Activated T-helper 1 cell treated with anti-CD3 and anti-CD28 coated beads, Interleukin-2, amount 50 U/mL, for 16 hours (primary cell): ENCODE measurements at regions not wholly inside any gene's neighbourhood (a gene's known extent, or its start where the extent isn't known, plus 50 kb on each side); places are given as distances from the start of the nearest gene placed in this dataset.

Experiments used
- DNase-seq, 2 donors: peaks; one replicate each; pipeline ENCODE4 v3.0.0-alpha.2; 2020; ENCODE audit warnings: low read depth in 1 of 2, low spot score in 1 of 2

- no peak for DNase-seq
Measured at GRCh38 chr13:73242515-73243015, 183.8 kb downstream of the KLF5 start.

GRCh38 chr13:73240193-73240592, 181.4 kb downstream of the KLF5 start:
- no peak for DNase-seq

DNA sequence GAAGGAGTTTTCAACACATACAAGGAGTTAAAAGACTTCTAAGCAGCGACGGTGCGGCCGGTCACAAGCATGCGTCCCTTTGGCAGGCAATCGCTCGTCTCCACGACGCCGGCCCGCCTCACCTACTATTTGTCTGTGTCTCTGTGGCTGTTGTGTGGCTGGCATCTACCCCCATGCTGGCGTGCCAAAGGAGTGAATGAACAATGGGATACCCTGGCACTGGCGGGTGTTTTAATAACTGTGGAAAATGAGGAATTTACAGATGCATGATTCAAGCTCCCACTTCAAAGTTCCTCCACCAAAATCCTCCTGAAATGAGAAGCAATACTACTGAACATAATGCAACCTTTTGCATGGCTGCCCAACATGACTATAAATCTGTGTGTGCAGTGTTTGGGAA, 176.6 kb downstream of the KLF5 start:
- no peak for DNase-seq

DNA sequence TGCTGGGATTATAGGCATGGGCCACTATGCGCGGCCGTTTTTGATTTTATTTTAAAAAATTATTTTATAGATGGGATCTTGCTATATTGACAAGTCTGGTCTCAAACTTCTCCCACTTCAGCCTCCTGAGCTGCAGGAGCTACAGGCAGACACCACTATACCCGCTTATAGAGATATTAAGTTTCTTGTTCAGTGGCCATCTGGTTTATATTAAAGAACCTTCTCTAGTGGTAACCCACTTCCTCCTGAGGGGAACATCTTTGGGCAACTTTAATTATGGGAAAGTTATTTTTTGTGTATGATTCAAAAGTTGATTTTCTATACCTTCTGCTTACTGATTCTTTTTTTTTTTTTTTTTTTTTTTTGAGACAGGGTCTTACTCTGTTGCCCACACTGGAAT, 172.7 kb downstream of the KLF5 start:
- no peak for DNase-seq

DNA sequence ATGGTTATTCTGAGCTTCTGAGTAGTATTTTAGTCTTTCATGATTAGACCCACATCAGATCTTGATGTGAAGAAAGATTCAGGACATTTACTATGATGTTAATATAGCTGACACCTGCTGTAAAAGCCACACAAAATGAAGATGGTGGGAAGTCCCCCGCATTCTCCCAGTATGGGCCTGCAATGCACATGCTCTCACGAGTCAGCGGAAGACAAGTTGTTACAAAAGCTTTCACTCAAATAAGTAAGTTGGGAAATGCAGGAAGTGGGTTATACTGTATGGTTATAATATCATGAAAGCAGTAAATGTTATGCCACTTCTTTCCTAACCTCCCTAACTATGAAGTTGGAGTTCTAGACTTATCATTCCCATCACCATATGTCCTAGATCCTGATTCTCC, 171.9 kb downstream of the KLF5 start:
- no peak for DNase-seq

- DNase-seq = no peak
Measured at GRCh38 chr13:73228546-73228945, 169.7 kb downstream of the KLF5 start.

DNA sequence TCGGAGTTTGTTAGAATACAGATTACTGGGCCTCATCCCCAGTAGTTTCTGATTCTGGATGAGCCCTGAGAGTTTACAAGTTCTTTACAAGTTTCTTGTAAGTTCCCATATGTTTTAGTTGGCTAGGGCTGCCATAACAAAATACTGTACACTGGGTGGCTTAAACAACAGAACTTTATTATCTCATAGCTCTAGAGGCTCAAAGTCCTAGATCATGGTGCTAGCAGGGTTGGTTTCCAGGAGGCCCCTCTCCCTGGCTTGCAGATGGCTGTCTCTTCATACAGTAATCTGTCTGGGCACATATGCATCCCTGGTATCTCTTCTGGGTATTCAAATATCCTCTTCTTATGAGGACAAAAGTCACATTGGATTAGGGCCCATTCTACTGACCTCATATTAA, 167.2 kb downstream of the KLF5 start:
- no peak for DNase-seq

DNA sequence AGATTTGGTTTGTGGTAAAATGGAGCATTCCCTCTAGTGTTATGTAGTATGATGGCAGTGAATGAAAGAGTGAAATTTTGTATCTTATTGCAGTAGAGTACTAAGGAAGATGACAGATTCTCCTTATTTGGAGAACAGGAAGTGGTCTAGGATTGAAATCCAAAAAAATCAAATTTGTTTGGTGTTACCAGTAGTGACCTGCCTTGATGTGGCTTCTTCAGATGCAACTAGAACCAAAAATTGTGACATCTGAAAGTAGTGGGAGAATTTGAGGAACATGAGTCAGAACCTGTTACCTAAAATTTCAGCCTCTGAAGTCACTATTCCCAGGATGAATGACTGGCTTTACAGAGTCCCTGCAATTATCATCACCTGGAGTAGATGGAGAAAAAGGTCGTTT, 165.9 kb downstream of the KLF5 start:
- DNase-seq = no peak

DNA sequence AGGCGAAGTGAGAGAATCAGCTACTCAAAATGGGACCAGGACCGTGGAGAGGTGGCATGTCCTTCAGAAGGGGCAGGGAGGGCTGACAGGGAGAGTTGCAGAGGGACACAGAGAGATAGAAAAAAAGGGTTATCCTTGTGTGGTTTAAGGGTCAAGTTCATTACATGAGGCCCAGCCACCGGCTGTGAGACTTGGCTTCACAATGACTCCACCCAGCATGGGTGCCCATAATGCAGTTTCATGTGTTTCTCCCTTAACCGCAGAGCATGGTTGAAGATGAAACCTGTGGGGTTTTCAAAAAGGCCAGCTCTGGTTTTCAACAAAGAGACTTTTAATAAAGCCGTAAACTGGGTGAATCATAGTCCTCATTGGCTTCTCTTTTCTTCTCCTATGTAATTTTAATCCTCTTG, 164.6 kb downstream of the KLF5 start:
- DNase-seq = no peak

- DNase-seq = no peak
Measured at GRCh38 chr13:73222627-73223305, 164.0 kb downstream of the KLF5 start.

- DNase-seq = no peak
Measured at GRCh38 chr13:73220966-73221720, 162.3 kb downstream of the KLF5 start.

GRCh38 chr13:73218181-73218580, 159.4 kb downstream of the KLF5 start:
- no peak for DNase-seq

DNA sequence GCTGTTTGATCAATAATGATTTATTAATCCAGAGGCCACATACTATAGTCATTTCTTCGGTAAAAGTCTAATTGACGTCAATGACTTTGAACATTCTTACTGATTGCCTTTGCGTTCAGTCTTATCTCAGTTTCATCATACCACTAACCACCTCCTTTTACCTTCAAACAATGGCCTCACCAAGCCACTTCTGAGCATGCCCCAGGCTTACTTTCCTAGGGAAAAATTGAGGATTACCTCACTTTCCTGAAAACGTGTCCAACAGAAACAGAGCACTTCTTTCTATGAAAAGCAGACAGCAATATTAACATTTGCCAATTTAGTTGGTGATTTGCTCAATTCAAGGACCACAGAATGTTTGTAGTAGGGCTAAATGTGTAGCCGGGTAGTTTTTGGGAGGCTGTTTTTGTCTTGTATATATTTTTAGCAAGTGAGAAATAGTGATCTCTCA, 157.6 kb downstream of the KLF5 start:
- DNase-seq = no peak

- no peak for DNase-seq
Measured at GRCh38 chr13:73215823-73216222, 157.0 kb downstream of the KLF5 start.

DNA sequence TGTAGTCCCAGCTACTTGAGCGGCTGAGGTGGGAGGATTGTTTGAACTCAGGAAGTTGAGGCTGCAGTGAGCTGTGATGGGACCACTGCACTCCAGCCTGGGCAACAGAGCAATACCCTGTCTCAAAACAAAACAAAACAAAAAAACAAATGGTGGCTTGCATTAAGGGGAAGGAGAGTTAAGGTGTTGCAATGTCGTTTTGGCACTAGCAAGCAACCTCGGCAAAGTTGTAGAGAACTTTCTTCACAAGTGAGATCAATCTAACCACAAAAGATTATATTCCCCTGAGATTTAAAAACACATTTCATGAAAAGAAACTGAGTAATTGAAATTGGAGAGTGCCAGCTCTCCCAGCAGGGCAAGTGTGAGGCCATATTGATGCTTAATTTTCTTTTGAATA, 153.7 kb downstream of the KLF5 start:
- no peak for DNase-seq

- DNase-seq = no peak
Measured at GRCh38 chr13:73210218-73210883, 151.5 kb downstream of the KLF5 start.

GRCh38 chr13:73204952-73205351, 146.1 kb downstream of the KLF5 start:
- no peak for DNase-seq

- DNase-seq = no peak
Measured at GRCh38 chr13:73201626-73202025, 142.8 kb downstream of the KLF5 start.

- DNase-seq = no peak
Measured at GRCh38 chr13:73198991-73199411, 140.2 kb downstream of the KLF5 start.

GRCh38 chr13:73195091-73195490, 136.3 kb downstream of the KLF5 start:
- no peak for DNase-seq

DNA sequence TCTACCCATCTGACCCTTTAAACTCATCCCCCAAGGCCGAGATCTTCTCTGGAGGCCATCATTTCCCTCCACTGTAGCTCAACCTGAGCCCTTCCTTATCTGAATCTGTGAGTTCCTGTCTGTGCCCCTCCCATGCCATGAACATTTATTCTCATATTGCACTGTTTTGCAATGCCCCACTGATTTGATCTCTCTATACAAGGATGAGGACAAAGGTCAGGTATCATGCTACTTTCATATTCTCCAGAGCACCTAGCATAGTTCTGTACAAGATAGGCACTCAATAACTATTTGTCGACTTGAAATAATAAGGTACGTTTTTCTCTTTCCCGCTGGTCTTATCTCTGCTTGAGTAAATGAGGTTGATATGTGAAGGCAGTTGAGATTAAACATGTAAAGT, 135.5 kb downstream of the KLF5 start:
- no peak for DNase-seq

DNA sequence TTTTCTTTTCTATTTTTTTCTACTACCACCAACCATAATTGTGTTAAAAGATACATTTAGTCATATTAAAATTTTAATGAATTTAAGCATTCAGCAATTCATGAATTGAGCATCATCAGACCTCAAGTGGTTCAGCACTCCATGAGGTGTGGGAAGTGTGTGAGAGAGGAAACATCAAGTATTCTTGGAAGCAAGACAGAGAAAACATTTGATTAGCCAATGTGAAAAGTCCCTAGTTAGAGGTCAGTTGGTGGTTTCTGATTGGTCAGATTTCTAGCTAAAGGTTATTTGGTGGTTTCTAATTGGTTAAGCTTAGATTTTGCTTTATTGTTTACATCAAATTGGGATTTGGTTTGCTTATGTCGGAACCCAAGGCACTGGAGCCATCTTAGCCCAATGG, 134.7 kb downstream of the KLF5 start:
- no peak for DNase-seq
